ENCODE measurements at regions not wholly inside any gene's neighbourhood (a gene's known extent, or its start where the extent isn't known, plus 50 kb on each side); places are given as distances from the start of the nearest gene placed in this dataset.

DNA sequence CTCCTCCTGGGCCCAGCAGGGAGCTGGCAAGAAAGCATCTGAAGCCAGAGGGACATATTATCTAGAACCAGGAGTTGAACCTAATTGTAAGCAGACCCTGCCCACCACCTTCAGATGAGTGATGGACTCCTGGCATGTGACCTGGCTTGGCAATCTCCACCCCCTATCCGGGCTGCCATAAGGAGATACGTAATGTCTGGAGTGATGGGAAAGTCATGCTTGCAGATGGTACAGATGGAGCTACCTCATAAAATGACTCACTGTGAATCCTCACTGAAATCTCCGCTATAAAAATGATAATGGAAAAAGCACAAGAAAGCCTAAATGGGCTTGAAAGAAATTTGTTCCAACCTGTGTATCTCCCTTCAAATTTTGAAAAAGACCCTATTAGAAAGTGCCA lies 157.5 kb downstream of the DMRT2 start:
- Histone ChIP-seq H3K4me2 (no peak overlapping the region), H3K27ac (ENCODE audit: low read depth in 2 of 2, low read length in 1 of 2) (no peak overlapping the region; a peak in 1 of 4 replicates), H3F3A (replicated peaks; ENCODE audit: insufficient read depth) (no peaks in the 10 kb centered on the region), H3K9me3 (no peaks in the 10 kb centered on the region), H3K4me3 (ENCODE audit: low read depth in 2 of 2, low read length in 1 of 2) (no peak overlapping the region), H3K79me2 (ENCODE audit: insufficient read depth) (no peaks in the 10 kb centered on the region), H3K9ac (no peak overlapping the region), H3K27me3 (ENCODE audit: insufficient read depth) (no peaks in the 10 kb centered on the region), H4K20me1 (ENCODE audit: insufficient read depth) (no peaks in the 10 kb centered on the region), H3K36me3 (replicated peaks in 1 of 2; ENCODE audit: control insufficient read depth in 1 of 2, insufficient read depth in 2 of 2, low read length in 1 of 2) (no peaks in the 10 kb centered on the region), H3K9me2 (no peaks in the 10 kb centered on the region), H3K4me1 (ENCODE audit: control insufficient read depth in 1 of 2, insufficient read depth in 2 of 2, low read depth in 1 of 2, low read length in 1 of 2) (no peaks in the 10 kb centered on the region), H2AFZ (ENCODE audit: low read depth) (no peak overlapping the region)
- ChIA-PET CTCF (no interaction called here), POLR2A (no interaction called here)
- 6% methylated on average over 3 of the region's 3 CpGs for WGBS (ENCODE audit: low lambda C conversion rate)
- no peak for TF ChIP-seq RXRA (IDR thresholded peaks at IDR 0.05; ENCODE audit: borderline replicate concordance, low read depth)
- DNase-seq, result no peak

DNA sequence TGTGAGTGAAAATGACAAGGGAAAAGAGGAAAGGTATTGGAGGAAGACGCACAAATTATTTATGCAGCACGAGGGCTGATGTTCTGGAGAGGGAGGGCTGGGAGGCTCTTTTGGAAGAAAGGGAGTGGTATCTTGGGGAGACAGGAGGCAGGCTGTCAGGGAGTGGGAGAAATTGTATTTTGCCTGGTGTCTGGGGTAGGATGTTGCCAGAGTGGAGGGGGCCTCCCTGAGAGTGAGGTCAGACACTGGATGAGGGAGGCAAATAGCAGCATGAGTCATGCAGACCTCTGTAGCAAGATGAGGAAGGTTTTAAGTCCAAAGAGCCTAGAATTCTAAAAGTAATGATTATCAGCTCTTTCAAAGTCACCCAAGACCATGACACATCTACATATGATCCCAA lies 158.0 kb downstream of the DMRT2 start:
- H3K4me1 ChIP-seq (ENCODE audit: control insufficient read depth in 1 of 2, insufficient read depth in 2 of 2, low read depth in 1 of 2, low read length in 1 of 2), result no peaks in the 10 kb centered on the region
- no peak for TF ChIP-seq MXI1 (IDR thresholded peaks at IDR 0.05; ENCODE audit: low read depth, low read length)
- TF ChIP-seq TAF1 (IDR thresholded peaks at IDR 0.05; ENCODE audit: borderline replicate concordance, low read depth, low read length), result no peak
- TF ChIP-seq EZH2phosphoT487 (IDR thresholded peaks at IDR 0.05; ENCODE audit: borderline replicate concordance, low read depth), result no peak
- no peak for TF ChIP-seq SMC3 (IDR thresholded peaks at IDR 0.05; ENCODE audit: low read depth, low read length)
- TF ChIP-seq, protein P1, sequence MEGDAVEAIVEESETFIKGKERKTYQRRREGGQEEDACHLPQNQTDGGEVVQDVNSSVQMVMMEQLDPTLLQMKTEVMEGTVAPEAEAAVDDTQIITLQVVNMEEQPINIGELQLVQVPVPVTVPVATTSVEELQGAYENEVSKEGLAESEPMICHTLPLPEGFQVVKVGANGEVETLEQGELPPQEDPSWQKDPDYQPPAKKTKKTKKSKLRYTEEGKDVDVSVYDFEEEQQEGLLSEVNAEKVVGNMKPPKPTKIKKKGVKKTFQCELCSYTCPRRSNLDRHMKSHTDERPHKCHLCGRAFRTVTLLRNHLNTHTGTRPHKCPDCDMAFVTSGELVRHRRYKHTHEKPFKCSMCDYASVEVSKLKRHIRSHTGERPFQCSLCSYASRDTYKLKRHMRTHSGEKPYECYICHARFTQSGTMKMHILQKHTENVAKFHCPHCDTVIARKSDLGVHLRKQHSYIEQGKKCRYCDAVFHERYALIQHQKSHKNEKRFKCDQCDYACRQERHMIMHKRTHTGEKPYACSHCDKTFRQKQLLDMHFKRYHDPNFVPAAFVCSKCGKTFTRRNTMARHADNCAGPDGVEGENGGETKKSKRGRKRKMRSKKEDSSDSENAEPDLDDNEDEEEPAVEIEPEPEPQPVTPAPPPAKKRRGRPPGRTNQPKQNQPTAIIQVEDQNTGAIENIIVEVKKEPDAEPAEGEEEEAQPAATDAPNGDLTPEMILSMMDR (IDR thresholded peaks at IDR 0.05), result no peak
- TF ChIP-seq, protein P2, sequence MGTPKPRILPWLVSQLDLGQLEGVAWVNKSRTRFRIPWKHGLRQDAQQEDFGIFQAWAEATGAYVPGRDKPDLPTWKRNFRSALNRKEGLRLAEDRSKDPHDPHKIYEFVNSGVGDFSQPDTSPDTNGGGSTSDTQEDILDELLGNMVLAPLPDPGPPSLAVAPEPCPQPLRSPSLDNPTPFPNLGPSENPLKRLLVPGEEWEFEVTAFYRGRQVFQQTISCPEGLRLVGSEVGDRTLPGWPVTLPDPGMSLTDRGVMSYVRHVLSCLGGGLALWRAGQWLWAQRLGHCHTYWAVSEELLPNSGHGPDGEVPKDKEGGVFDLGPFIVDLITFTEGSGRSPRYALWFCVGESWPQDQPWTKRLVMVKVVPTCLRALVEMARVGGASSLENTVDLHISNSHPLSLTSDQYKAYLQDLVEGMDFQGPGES (IDR thresholded peaks at IDR 0.05; ENCODE audit: low read depth, low read length), result no peak
- no peak for TF ChIP-seq EP300 (IDR thresholded peaks at IDR 0.05; ENCODE audit: borderline replicate concordance in 1 of 2, low read depth in 1 of 2, low read length in 1 of 2)
- no peak for TF ChIP-seq TCF12 (IDR thresholded peaks at IDR 0.05)
- TF ChIP-seq, protein P3, sequence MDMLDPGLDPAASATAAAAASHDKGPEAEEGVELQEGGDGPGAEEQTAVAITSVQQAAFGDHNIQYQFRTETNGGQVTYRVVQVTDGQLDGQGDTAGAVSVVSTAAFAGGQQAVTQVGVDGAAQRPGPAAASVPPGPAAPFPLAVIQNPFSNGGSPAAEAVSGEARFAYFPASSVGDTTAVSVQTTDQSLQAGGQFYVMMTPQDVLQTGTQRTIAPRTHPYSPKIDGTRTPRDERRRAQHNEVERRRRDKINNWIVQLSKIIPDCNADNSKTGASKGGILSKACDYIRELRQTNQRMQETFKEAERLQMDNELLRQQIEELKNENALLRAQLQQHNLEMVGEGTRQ (IDR thresholded peaks at IDR 0.05; ENCODE audit: borderline replicate concordance, low read depth, low read length), result no peak
- TF ChIP-seq GATA2 (CRISPR knock-in tag; IDR thresholded peaks at IDR 0.05), result no peak
- TF ChIP-seq, protein P4, sequence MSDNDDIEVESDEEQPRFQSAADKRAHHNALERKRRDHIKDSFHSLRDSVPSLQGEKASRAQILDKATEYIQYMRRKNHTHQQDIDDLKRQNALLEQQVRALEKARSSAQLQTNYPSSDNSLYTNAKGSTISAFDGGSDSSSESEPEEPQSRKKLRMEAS (IDR thresholded peaks at IDR 0.05; ENCODE audit: low read depth), result no peak
- no peak for TF ChIP-seq TEAD4 (IDR thresholded peaks at IDR 0.05; ENCODE audit: borderline replicate concordance, insufficient read depth)
- TF ChIP-seq JUND (IDR thresholded peaks at IDR 0.05), result no peak
- no peak for TF ChIP-seq YY1 (IDR thresholded peaks at IDR 0.05; ENCODE audit: low read depth)
- no peak for TF ChIP-seq FOXJ3 (CRISPR knock-in tag; IDR thresholded peaks at IDR 0.05)
- no peak for TF ChIP-seq CHD2 (IDR thresholded peaks at IDR 0.05; ENCODE audit: low read length, partially characterized antibody)
- TF ChIP-seq, protein P5, sequence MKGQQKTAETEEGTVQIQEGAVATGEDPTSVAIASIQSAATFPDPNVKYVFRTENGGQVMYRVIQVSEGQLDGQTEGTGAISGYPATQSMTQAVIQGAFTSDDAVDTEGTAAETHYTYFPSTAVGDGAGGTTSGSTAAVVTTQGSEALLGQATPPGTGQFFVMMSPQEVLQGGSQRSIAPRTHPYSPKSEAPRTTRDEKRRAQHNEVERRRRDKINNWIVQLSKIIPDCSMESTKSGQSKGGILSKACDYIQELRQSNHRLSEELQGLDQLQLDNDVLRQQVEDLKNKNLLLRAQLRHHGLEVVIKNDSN (IDR thresholded peaks at IDR 0.05; ENCODE audit: borderline replicate concordance, low read depth), result no peak
- no peak for TF ChIP-seq NFIC (IDR thresholded peaks at IDR 0.05; ENCODE audit: borderline replicate concordance)
- no peaks in the 10 kb centered on the region for H3K9me3 ChIP-seq
- no peaks in the 10 kb centered on the region for H4K20me1 ChIP-seq (ENCODE audit: insufficient read depth)
- ChIA-PET POLR2A (no interaction called here), CTCF (no interaction called here)
- H3K4me3 ChIP-seq (ENCODE audit: low read depth in 2 of 2, low read length in 1 of 2), result no peak overlapping the region
- 14% methylated on average over 2 of the region's 2 CpGs for WGBS (ENCODE audit: low lambda C conversion rate)
- no peak overlapping the region for H3K4me2 ChIP-seq
- no peaks in the 10 kb centered on the region for H3K79me2 ChIP-seq (ENCODE audit: insufficient read depth)
- no peaks in the 10 kb centered on the region for H3F3A ChIP-seq (replicated peaks; ENCODE audit: insufficient read depth)
- DNase-seq, result no peak
- no peaks in the 10 kb centered on the region for H3K9me2 ChIP-seq
- no peak overlapping the region for H3K9ac ChIP-seq
- no peak overlapping the region; a peak in 1 of 4 replicates for H3K27ac ChIP-seq (ENCODE audit: low read depth in 2 of 2, low read length in 1 of 2)
- no peaks in the 10 kb centered on the region for H3K36me3 ChIP-seq (replicated peaks in 1 of 2; ENCODE audit: control insufficient read depth in 1 of 2, insufficient read depth in 2 of 2, low read length in 1 of 2)
- no peaks in the 10 kb centered on the region for H3K27me3 ChIP-seq (ENCODE audit: insufficient read depth)
- no peak overlapping the region for H2AFZ ChIP-seq (ENCODE audit: low read depth)
